22Rv1 (cell line): ENCODE measurements at regions not wholly inside any gene's neighbourhood (a gene's known extent, or its start where the extent isn't known, plus 50 kb on each side); places are given as distances from the start of the nearest gene placed in this dataset.

Source experiments
- ZFX ChIP-seq: fragments of 450-650 bp; IDR thresholded peaks from 2 replicates; pipeline ENCODE4 v1.6.1; 2017; ENCODE audit warnings: antibody characterized with exemption, borderline replicate concordance
- TF ChIP-seq, protein P1 (sequence below): fragments of 450-650 bp; IDR thresholded peaks from 2 replicates; pipeline ENCODE4 v1.5.1; 2017; ENCODE audit warnings: mild to moderate bottlenecking

DNA sequence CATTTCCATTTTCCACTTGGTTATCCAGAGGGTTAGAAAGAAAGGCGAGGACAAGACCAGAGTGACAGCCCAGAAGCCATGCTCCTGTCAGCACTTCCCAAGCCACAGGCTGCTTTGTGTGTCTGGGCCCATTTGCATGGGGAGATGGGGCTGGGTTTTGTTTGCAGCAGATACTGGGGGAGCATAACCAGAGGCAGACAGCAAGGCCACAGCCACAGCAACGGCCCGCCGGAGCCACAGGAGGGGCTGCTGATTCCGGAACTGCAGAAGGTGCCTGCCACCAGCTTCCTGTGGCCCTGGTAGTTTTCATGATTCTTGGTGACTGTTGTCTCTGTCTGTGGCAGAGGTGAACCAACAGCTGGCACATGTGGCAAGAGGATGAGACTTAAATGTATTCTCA is 106.6 kb downstream of the DLL1 start:
- TF ChIP-seq, protein P1, sequence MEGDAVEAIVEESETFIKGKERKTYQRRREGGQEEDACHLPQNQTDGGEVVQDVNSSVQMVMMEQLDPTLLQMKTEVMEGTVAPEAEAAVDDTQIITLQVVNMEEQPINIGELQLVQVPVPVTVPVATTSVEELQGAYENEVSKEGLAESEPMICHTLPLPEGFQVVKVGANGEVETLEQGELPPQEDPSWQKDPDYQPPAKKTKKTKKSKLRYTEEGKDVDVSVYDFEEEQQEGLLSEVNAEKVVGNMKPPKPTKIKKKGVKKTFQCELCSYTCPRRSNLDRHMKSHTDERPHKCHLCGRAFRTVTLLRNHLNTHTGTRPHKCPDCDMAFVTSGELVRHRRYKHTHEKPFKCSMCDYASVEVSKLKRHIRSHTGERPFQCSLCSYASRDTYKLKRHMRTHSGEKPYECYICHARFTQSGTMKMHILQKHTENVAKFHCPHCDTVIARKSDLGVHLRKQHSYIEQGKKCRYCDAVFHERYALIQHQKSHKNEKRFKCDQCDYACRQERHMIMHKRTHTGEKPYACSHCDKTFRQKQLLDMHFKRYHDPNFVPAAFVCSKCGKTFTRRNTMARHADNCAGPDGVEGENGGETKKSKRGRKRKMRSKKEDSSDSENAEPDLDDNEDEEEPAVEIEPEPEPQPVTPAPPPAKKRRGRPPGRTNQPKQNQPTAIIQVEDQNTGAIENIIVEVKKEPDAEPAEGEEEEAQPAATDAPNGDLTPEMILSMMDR = no peak
- TF ChIP-seq ZFX = no peak
